PC-9 (cell line): ENCODE measurements at regions not wholly inside any gene's neighbourhood (a gene's known extent, or its start where the extent isn't known, plus 50 kb on each side); places are given as distances from the start of the nearest gene placed in this dataset.

Experiments used
- BruUV-seq: library from RNA; stranded (reverse); fragments of 400-500 nt; replicated peaks from 2 replicates; lab custom pipeline; 2021; lab: Mats Ljungman, UMichigan
- CTCF ChIA-PET: fragments of 300-600 bp; sonication (Branson Sonifier 250); formaldehyde crosslinking; loops from one replicate; lab custom pipeline; 2022; ENCODE audit warnings: antibody characterized with exemption; lab: Charles Lee
- POLR2A ChIA-PET: fragments of 300-600 bp; sonication (Branson Sonifier 250); formaldehyde crosslinking; loops from one replicate; lab custom pipeline; 2022; ENCODE audit warnings: antibody characterized with exemption; ENCODE audit not compliant: unreplicated experiment; lab: Charles Lee
- DNase-seq, 2 experiments: peaks; one replicate each; pipeline versions ENCODE4 v3.0.0 to v3.0.0-alpha.2; 2015 to 2022; ENCODE audit warnings: mixed read lengths in 1 of 2
- H2AFZ ChIP-seq: fragments of 200-600 bp; sonication (generic); 2 replicates; pipeline ENCODE4 v1.8.1; 2017; ENCODE audit warnings: antibody characterized with exemption
- H3F3A ChIP-seq: fragments of 200-600 bp; sonication (generic); 2 replicates; pipeline ENCODE4 v1.8.1; 2017; ENCODE audit warnings: antibody characterized with exemption, mild to moderate bottlenecking, low read depth; ENCODE audit not compliant: insufficient read depth
- H3K27ac ChIP-seq: fragments of 200-600 bp; sonication (generic); 2 replicates; pipeline ENCODE4 v1.6.1; 2016; ENCODE audit warnings: mixed run types
- H3K27me3 ChIP-seq: fragments of 200-600 bp; sonication (generic); 2 replicates; pipeline ENCODE4 v1.6.1; 2016; ENCODE audit warnings: low read depth, mixed run types; ENCODE audit not compliant: insufficient read depth
- H3K36me3 ChIP-seq: fragments of 200-600 bp; sonication (generic); 2 replicates; pipeline ENCODE4 v1.6.1; 2016; ENCODE audit warnings: low read depth, mixed run types
- H3K4me1 ChIP-seq: fragments of 200-600 bp; sonication (generic); replicated peaks from 2 replicates; pipeline ENCODE4 v1.6.1; 2016; ENCODE audit warnings: mixed run types; ENCODE audit not compliant: insufficient read depth
- H3K4me2 ChIP-seq: fragments of 200-600 bp; sonication (generic); 2 replicates; pipeline ENCODE4 v1.6.1; 2017; ENCODE audit warnings: mixed run types
- H3K4me3 ChIP-seq: fragments of 200-600 bp; sonication (generic); 2 replicates; pipeline ENCODE4 v1.6.1; 2016; ENCODE audit warnings: mixed run types
- H3K79me2 ChIP-seq: fragments of 200-600 bp; sonication (generic); 2 replicates; pipeline ENCODE4 v1.6.1; 2017; ENCODE audit warnings: low read depth, mixed run types
- H3K9me2 ChIP-seq: fragments of 200-600 bp; sonication (generic); 2 replicates; pipeline ENCODE4 v1.8.1; 2017; ENCODE audit warnings: mild to moderate bottlenecking; ENCODE audit not compliant: insufficient read depth
- H3K9me3 ChIP-seq: fragments of 200-600 bp; sonication (generic); 2 replicates; pipeline ENCODE4 v1.8.1; 2016; ENCODE audit warnings: low read depth; ENCODE audit not compliant: insufficient read depth
- H4K20me1 ChIP-seq: fragments of 200-600 bp; sonication (generic); 2 replicates; pipeline ENCODE4 v1.8.1; 2017; ENCODE audit not compliant: insufficient read depth
- CTCF ChIP-seq: fragments of 200-600 bp; sonication (generic); conservative IDR thresholded peaks from 2 replicates; pipeline ENCODE4 v1.6.1; 2017; ENCODE audit warnings: mixed run types, antibody characterized with exemption, mild to moderate bottlenecking, moderate library complexity
- EZH2 ChIP-seq: fragments of 200-600 bp; sonication (generic); IDR thresholded peaks from 2 replicates; pipeline ENCODE4 v1.8.0; 2017; ENCODE audit warnings: antibody characterized with exemption, low read depth
- intact Hi-C: fragments of 100-400 bp; cut with micrococcal nuclease; formaldehyde crosslinking; loops from one replicate; pipeline ENCODE4 v1.10.0; 2022; ENCODE audit not compliant: unreplicated experiment

GRCh38 chr4:187019896-187020295 is 296.2 kb upstream of the FAT1 start:
- TF ChIP-seq EZH2 (no peak), CTCF (no peak)
- Histone ChIP-seq H3K4me2 (no peak overlapping the region), H3K36me3 (no peaks in the 10 kb centered on the region), H3K79me2 (no peaks in the 10 kb centered on the region), H3K4me3 (no peak overlapping the region), H2AFZ (no peak overlapping the region), H3K27ac (no peak overlapping the region), H3F3A (no peaks in the 10 kb centered on the region), H3K4me1 (no peaks in the 10 kb centered on the region), H4K20me1 (no peaks in the 10 kb centered on the region), H3K9me3 (no peaks in the 10 kb centered on the region), H3K9me2 (no peaks in the 10 kb centered on the region), H3K27me3 (no peaks in the 10 kb centered on the region)
- intact Hi-C loops: no loop called here
- DNase-seq: no peak
- no TSS peak for BruUV-seq
- ChIA-PET POLR2A (no interaction called here), CTCF (no interaction called here)

DNA sequence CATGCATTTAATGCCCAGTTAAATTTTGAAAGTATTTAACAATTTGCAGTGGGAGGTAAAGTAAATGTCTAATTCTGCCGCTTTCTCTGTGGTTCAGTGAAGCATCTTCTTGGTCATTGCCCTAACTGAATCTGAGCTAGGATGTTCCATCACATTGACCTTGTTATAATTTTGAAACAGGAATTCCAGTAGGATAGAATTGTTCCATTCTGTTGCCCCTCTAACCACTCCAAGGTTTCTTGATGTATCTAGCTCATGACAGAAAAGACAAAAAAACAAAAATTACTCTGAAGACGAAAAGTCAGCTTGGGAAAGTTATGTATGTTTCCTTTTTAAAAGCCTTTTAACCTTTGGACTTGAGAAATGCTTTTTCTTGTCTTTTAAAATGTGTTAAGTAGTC is 297.0 kb upstream of the FAT1 start:
- Histone ChIP-seq H3K27me3 (no peaks in the 10 kb centered on the region), H3K36me3 (no peaks in the 10 kb centered on the region), H3F3A (no peaks in the 10 kb centered on the region), H2AFZ (no peak overlapping the region), H3K9me3 (no peaks in the 10 kb centered on the region), H3K27ac (no peak overlapping the region), H3K4me1 (no peaks in the 10 kb centered on the region), H3K9me2 (no peaks in the 10 kb centered on the region), H3K79me2 (no peaks in the 10 kb centered on the region), H3K4me2 (no peak overlapping the region), H3K4me3 (no peak overlapping the region), H4K20me1 (no peaks in the 10 kb centered on the region)
- POLR2A ChIA-PET: no interaction called here
- CTCF ChIA-PET: no interaction called here
- TF ChIP-seq EZH2: no peak
- intact Hi-C loops: no loop called here
- DNase-seq: no peak
- BruUV-seq: no TSS peak

DNA sequence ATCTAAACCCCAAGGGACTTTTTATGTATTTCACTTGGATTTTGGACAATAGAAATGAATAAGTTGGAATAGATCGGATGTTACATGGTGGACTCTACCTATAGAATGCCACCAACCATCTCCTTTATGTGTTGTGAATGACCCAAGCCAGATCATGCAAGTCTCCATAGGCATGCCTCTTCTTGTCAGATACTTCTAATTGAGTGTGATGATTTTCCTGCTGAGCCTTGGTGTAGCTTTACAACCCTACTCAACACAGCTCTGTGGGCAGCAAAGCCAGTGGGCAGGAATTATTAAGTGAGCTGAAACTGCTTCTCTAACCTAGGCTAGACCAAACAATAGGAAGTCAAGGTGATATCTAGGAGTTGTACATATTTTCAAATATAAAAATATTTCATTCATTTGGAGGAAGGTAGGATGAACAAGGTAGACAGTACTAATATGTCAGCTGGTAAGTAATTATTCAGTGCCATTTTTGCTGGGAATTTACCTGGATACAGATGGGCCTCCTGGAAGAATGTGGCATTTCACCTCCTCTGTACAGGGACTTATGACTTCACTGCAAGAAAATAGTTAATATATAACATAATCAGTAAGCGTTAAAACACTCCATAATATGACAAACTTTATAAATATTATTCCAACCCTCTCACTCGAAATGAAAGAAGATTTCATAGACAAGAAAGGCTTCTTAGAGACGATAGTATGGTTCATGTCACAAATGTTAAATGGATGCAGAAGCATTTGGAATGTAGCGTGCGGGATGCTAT is 298.0 kb upstream of the FAT1 start:
- H3K9me3 ChIP-seq: no peaks in the 10 kb centered on the region
- H3K27me3 ChIP-seq: no peaks in the 10 kb centered on the region
- CTCF ChIA-PET: no interaction called here
- POLR2A ChIA-PET: no interaction called here
- H3K36me3 ChIP-seq: no peaks in the 10 kb centered on the region
- no peak overlapping the region for H3K4me2 ChIP-seq
- no peaks in the 10 kb centered on the region for H3F3A ChIP-seq
- BruUV-seq: no TSS peak
- no peak overlapping the region for H3K27ac ChIP-seq
- H3K9me2 ChIP-seq: no peaks in the 10 kb centered on the region
- H3K4me3 ChIP-seq: no peak overlapping the region
- H3K4me1 ChIP-seq: no peaks in the 10 kb centered on the region
- no peaks in the 10 kb centered on the region for H4K20me1 ChIP-seq
- TF ChIP-seq CTCF: no peak
- TF ChIP-seq EZH2: no peak
- H2AFZ ChIP-seq: no peak overlapping the region
- no peak for DNase-seq
- no peaks in the 10 kb centered on the region for H3K79me2 ChIP-seq
- intact Hi-C loops: no loop called here
